AG10803 (cell line): ENCODE measurements at regions not wholly inside any gene's neighbourhood (a gene's known extent, or its start where the extent isn't known, plus 50 kb on each side); places are given as distances from the start of the nearest gene placed in this dataset.
"Not testable (repeated sequence)": the region's sequence is repeated elsewhere in the genome, so short reads cannot be mapped to it uniquely, and the experiment has no call there.

Experiments used
- DNase-seq: peaks from one replicate; pipeline ENCODE4 v3.0.0; 2010; ENCODE audit warnings: low read depth
- H3K4me3 ChIP-seq: 2 replicates; pipeline ENCODE4 v1.5.1; 2011; ENCODE audit warnings: mild to moderate bottlenecking, low read length, control low read depth
- TF ChIP-seq, protein P1 (sequence below): conservative IDR thresholded peaks from 2 replicates; pipeline ENCODE4 v1.5.1; 2011; ENCODE audit warnings: mild to moderate bottlenecking, low read length, control low read depth, inconsistent platforms

DNA sequence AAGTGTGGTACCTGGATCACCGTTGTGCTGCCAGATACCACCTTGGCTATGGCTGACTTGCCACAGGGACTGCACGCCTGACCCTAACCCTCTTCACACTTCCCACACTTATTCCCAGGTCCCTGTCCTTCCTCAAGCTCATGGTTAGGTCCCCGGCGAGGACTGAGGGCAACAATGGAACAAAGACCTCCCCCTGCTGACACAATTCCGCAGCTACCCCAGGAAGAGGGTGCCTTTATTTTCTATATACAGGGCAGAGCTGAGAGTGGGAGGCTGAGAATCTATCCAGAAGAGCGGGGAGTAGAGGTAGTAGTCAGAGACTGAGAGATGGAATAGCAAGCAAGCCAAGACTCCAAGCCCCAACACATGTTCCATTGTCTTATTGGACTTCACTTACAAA is 118.1 kb upstream of the SEM1 start:
- no peak for DNase-seq
- TF ChIP-seq, protein P1, sequence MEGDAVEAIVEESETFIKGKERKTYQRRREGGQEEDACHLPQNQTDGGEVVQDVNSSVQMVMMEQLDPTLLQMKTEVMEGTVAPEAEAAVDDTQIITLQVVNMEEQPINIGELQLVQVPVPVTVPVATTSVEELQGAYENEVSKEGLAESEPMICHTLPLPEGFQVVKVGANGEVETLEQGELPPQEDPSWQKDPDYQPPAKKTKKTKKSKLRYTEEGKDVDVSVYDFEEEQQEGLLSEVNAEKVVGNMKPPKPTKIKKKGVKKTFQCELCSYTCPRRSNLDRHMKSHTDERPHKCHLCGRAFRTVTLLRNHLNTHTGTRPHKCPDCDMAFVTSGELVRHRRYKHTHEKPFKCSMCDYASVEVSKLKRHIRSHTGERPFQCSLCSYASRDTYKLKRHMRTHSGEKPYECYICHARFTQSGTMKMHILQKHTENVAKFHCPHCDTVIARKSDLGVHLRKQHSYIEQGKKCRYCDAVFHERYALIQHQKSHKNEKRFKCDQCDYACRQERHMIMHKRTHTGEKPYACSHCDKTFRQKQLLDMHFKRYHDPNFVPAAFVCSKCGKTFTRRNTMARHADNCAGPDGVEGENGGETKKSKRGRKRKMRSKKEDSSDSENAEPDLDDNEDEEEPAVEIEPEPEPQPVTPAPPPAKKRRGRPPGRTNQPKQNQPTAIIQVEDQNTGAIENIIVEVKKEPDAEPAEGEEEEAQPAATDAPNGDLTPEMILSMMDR, result no peak
- H3K4me3 ChIP-seq, result no peak overlapping the region

DNA sequence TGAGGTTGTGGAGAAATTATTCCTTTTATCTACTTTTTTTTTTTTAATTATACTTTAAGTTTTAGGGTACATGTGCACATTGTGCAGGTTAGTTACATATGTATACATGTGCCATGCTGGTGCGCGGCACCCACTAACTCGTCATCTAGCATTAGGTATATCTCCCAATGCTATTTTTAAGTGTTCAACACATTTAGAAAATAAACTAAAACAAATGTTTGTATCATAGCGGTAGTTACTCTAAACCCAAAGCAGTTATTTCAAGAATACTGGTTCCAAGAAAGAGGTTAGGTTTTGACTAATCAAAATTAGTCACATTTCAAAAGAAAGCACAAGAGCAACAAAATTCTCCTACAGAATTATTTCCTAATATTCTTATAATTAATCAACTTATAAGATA is 119.5 kb upstream of the SEM1 start:
- not testable (repeated sequence) for H3K4me3 ChIP-seq, DNase-seq

DNA sequence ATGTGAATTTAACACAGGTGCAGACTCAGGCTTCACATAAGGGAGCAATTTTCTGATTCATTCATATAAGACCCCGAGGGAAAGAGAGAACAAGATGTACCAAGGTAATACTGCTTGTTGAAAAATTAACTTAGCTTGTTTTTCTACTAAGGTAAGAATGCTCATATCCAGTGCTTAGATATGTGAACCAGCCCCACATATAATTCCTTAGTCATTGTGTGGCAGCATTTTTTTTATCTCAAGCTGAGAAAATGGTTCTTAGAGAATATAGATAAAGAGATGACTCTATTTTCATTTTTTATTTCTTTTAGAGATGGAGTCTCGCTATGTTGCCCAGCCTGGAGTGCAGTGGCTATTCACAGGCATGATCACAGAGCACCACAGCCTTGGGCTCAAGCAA is 121.8 kb upstream of the SEM1 start:
- DNase-seq, result no peak
- TF ChIP-seq, protein P1, result no peak
- H3K4me3 ChIP-seq, result no peak overlapping the region

DNA sequence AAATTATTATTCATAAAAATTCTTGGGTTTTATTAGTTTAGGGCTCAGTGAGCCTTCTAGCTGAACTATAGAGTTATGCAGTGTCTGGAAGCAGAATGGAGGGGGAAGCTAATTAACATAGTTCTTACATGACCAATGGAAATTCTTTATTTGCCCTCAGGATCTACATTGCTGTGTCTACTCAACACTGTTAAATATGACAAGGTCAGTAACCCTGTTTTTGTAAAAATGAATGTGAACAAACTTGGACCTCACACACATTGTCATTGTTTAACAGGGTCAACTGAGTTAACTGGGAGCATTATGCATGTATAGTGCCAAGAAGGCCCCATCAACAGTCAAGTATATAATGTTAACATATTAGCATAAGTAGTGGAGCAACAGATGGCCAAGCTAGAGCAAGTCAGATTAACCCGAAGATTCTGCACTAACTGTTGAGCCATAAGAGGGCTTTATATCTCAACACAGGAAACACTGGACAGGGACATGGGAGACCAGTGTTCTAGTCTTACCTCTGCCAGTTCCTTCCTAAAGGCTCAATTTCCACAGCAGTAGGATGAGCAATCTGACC is 122.5 kb upstream of the SEM1 start:
- no peak for DNase-seq
- no peak overlapping the region for H3K4me3 ChIP-seq
- TF ChIP-seq, protein P1, result no peak

DNA sequence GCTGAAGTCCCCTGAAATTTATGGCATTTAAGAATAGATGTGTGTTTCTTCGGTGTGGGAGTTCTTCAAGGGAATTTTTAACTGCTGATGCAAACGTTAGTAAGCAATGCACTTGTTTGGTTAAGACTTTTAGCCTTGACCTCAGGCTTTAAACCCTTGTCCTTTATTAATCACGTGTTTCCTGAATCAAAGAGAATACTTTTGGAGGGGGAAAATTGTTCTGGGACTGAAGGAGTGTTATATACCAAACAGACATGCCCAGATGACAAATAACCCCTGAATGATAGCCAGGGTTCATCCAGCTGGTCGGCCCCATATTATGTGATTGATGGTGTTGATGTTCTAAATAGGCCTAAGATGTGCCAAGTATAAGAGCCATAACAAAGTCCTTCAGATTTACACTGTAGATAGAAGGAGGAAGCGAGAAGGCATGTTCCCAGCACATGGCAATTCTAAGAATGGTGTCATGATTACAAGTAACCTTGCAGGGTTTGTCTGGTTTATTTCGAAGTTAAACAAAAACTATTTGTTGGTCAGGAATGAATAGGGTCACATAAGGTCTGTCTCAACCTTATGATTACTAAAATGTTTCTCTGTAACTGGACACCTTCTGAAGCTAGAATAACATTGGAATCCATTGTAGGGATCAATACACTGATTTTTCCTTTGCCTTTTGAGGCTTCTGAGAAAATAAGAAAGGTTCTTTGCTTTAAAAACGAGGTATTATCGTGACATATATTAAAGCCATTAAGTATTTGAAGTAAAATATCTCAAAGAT is 124.2 kb upstream of the SEM1 start:
- no peak for DNase-seq
- H3K4me3 ChIP-seq, result no peak overlapping the region
- TF ChIP-seq, protein P1, result no peak

DNA sequence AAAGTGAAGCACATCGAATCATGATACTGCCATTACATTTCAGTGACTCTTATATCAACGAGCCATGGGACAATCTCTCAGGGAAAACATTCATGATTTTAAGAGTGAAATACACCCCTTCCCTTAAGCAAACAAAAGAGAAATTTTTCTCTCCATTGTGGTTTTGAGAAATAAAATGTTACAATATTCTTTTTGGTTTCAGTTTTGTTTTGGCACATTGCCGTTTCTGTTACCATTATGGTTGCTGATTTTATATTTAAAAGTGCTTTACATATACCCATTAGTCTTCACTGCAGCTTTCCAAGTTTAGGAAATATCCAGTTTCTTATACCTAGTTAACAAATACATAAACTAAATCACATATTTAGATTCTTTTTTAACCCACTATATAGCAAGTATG is 126.8 kb upstream of the SEM1 start:
- TF ChIP-seq, protein P1, result no peak
- no peak overlapping the region for H3K4me3 ChIP-seq
- DNase-seq, result no peak

DNA sequence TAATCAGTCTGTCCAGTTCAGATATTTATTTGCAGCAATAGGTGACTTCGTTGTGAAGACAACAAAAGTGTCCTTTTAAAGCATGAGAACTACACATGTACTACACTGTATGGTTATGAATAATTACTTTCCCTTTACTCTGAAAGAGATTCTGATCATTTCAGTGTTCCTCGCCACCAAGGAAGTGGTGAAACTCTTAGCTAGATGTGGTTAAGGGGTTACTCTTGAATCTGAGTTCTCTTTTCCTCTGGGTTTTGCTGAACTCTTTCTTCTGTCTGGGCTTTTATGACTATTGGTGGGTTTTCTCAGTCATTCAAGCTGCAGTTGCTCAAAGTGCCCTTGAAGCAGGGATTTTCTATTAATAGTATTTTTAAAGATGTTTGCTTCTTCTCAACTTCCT is 127.9 kb upstream of the SEM1 start:
- DNase-seq, result no peak
- TF ChIP-seq, protein P1, result no peak
- no peak overlapping the region for H3K4me3 ChIP-seq

DNA sequence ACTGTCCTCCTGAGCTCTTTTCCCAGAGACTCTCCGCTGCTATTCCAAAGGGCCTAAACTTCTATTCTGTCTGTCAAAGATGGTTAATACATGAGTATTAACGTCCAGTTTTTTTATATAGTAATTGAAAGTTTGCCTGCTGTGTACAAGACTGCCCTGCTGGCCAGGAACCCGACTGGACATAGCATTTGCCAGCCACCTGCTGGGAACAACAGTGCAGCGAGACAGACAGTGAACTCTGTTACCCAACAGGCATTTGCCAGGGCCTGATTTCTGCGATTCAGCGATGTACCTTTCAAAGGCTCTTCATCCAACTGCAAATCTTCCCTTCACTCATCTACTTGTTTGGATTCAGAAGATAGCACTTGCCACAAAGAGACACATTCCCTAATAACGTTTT is 128.8 kb upstream of the SEM1 start:
- TF ChIP-seq, protein P1, result no peak
- H3K4me3 ChIP-seq, result no peak overlapping the region
- no peak for DNase-seq
